ENCODE measurements at regions not wholly inside any gene's neighbourhood (a gene's known extent, or its start where the extent isn't known, plus 50 kb on each side); places are given as distances from the start of the nearest gene placed in this dataset.
"Not testable (repeated sequence)": the region's sequence is repeated elsewhere in the genome, so short reads cannot be mapped to it uniquely, and the experiment has no call there.

DNA sequence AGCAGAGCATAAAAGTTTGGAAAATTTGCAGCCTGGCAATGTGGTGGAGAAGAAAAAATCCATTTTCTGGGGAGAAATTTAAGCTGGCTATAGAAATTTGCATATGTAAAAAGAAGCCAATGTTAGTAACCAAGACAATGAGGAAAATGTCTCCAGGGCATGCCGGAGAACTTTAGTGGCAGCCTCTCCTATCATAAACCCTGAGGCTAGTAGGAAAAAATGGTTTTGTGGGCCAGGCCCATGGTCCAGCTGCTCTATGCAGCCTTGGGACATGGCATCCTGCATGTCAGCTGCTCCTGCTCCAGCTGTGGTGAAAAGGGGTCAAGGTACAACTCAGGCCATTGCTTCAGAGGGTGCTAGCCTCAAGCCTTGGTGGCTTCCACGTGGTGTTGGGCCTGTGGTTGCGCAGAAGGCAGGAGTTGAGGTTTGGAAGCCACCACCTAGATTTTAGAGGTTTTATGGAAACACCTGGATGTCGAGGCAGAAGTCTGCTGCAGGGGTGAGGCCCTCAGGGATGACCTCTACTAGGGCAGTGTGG is 101.8 kb upstream of the SYNCRIP start:
- ChIA-PET POLR2A (no interaction called here), CTCF (no interaction called here)
- Histone ChIP-seq H3K4me3 (ENCODE audit: low read length) (no peak overlapping the region), H3K4me1 (ENCODE audit: insufficient read depth, low read length) (no peaks in the 10 kb centered on the region), H3K27ac (ENCODE audit: low read depth, low read length) (no peak overlapping the region), H3K27me3 (ENCODE audit: insufficient read depth, low read length, poor library complexity, severe bottlenecking) (no peaks in the 10 kb centered on the region), H3K9me3 (ENCODE audit: low read length) (no peaks in the 10 kb centered on the region), H3K36me3 (ENCODE audit: insufficient read depth, low read length) (no peaks in the 10 kb centered on the region)
- Mint-ChIP-seq H3K4me3 (no peak overlapping the region), H3K27ac (no peak overlapping the region), H3K4me1 (no peaks in the 10 kb centered on the region), H3K27me3 (peaks cover 6 to 8% of the 10 kb centered on the region in 2 donors), H3K9me3 (peaks cover 0 to 3% (median 2%) of the 10 kb centered on the region in 5 donors), H3K36me3 (no peaks in the 10 kb centered on the region)
- no peak for DNase-seq

DNA sequence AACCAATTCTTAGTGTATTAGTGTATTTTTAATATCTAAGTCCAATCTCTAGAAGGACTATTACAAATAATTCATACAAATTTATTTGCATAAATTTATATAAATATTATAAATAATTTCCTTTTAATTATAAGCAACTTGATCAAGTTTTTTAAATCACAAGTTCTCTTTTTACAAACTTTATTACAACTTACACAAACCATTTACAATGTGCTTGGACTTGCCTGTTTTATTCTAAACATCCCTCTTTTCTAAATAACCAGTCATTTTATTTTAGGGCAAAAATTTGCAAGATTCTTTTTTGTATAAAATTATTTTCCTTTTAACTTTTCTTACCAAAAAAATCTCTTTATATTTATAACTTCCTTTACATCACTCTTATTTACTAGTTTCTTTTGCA is 83.5 kb upstream of the SYNCRIP start:
- no peaks in the 10 kb centered on the region for H3K4me1 Mint-ChIP-seq
- H3K36me3 ChIP-seq (ENCODE audit: insufficient read depth, low read length): no peaks in the 10 kb centered on the region
- H3K4me3 Mint-ChIP-seq: no peak overlapping the region
- no peaks in the 10 kb centered on the region for H3K27me3 ChIP-seq (ENCODE audit: insufficient read depth, low read length, poor library complexity, severe bottlenecking)
- H3K27ac ChIP-seq (ENCODE audit: low read depth, low read length): no peak overlapping the region
- H3K27ac Mint-ChIP-seq: no peak overlapping the region
- no peaks in the 10 kb centered on the region for H3K36me3 Mint-ChIP-seq
- ChIA-PET CTCF (no interaction called here), POLR2A (no interaction called here)
- no peak overlapping the region for H3K4me3 ChIP-seq (ENCODE audit: low read length)
- no peak for DNase-seq
- no peaks in the 10 kb centered on the region for H3K9me3 ChIP-seq (ENCODE audit: low read length)
- H3K27me3 Mint-ChIP-seq: peaks cover 1 to 12% of the 10 kb centered on the region in 2 donors
- H3K4me1 ChIP-seq (ENCODE audit: insufficient read depth, low read length): no peaks in the 10 kb centered on the region
- H3K9me3 Mint-ChIP-seq: peaks cover 0 to 5% (median 0%) of the 10 kb centered on the region in 5 donors

DNA sequence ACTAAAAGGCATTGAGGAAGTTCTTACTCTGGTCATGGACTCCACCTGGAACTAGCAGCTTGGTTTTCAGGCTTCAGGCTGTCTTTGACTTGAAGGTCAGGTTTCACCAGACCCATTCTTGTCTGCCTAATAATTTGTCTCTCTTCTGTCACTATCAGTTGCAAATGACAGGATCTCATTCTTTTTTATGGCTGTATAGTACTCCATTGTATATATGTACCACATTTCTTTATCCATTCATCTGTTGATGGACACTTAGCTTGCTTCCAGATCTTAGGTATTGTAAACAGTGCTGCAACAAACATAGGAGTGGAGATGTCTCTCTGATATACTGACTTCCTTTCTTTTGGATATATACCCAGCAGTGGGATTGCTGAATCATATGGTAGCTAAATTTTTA is 73.1 kb upstream of the SYNCRIP start:
- ChIA-PET POLR2A (no interaction called here), CTCF (no interaction called here)
- H3K36me3 Mint-ChIP-seq: no peaks in the 10 kb centered on the region
- H3K36me3 ChIP-seq (ENCODE audit: insufficient read depth, low read length): no peaks in the 10 kb centered on the region
- no peak overlapping the region for H3K4me3 Mint-ChIP-seq
- peaks cover 4 to 11% of the 10 kb centered on the region in 2 donors for H3K27me3 Mint-ChIP-seq
- no peaks in the 10 kb centered on the region for H3K9me3 ChIP-seq (ENCODE audit: low read length)
- no peaks in the 10 kb centered on the region for H3K27me3 ChIP-seq (ENCODE audit: insufficient read depth, low read length, poor library complexity, severe bottlenecking)
- no peak overlapping the region for H3K27ac Mint-ChIP-seq
- DNase-seq: no peak
- H3K4me3 ChIP-seq (ENCODE audit: low read length): no peak overlapping the region
- H3K27ac ChIP-seq (ENCODE audit: low read depth, low read length): no peak overlapping the region
- H3K9me3 Mint-ChIP-seq: peaks cover 3 to 9% (median 5%) of the 10 kb centered on the region in 5 donors
- peaks cover 0 to 2% (median 0%) of the 10 kb centered on the region in 3 donors for H3K4me1 Mint-ChIP-seq
- no peaks in the 10 kb centered on the region for H3K4me1 ChIP-seq (ENCODE audit: insufficient read depth, low read length)

DNA sequence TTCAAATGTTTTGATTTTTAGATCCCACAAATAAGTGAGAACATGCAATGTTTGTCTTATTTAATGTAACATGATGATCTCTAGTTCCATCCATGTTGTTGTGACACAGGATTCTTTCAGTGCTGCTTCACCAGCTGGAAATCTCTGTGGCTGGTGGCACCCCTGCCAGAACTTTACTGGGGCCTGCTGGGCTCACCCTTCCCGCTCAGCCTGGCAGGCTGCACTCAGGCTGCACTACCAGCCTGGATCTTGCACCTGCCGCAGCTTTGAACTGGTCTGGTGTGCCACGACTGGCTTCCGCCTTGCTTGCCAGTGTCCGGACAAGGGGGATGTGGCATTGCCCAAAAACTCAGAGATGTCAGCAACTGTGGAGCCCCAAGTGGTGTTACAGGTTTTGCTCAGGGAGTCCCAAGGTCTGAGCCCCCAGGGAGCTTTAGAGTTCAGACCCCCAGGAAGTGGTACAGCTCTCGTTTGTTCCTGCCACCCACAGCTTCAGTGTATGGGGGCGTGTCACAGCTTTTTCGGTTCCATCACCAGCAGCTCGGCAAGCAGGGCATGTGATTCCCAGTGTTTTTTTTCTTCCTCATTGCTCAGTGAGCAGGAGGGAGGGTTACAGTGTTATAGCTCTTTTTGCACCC is 72.3 kb upstream of the SYNCRIP start:
- Mint-ChIP-seq H3K27me3 (peaks cover 4 to 11% of the 10 kb centered on the region in 2 donors), H3K9me3 (peaks cover 3 to 9% (median 5%) of the 10 kb centered on the region in 5 donors), H3K4me3 (no peak overlapping the region), H3K36me3 (peaks cover 0 to 5% (median 0%) of the 10 kb centered on the region in 3 donors), H3K27ac (no peak overlapping the region), H3K4me1 (no peaks in the 10 kb centered on the region)
- no peaks in the 10 kb centered on the region for H3K9me3 ChIP-seq (ENCODE audit: low read length)
- no peak for DNase-seq
- H3K4me3 ChIP-seq (ENCODE audit: low read length): no peak overlapping the region
- CTCF ChIA-PET: no interaction called here
- H3K27me3 ChIP-seq (ENCODE audit: insufficient read depth, low read length, poor library complexity, severe bottlenecking): no peaks in the 10 kb centered on the region
- no peaks in the 10 kb centered on the region for H3K36me3 ChIP-seq (ENCODE audit: insufficient read depth, low read length)
- H3K4me1 ChIP-seq (ENCODE audit: insufficient read depth, low read length): no peaks in the 10 kb centered on the region
- no peak overlapping the region for H3K27ac ChIP-seq (ENCODE audit: low read depth, low read length)
- POLR2A ChIA-PET: no interaction called here

GRCh38 chr6:85712346-85712745 is 69.7 kb upstream of the SYNCRIP start:
- Histone ChIP-seq H3K4me1 (ENCODE audit: insufficient read depth, low read length) (no peaks in the 10 kb centered on the region), H3K4me3 (ENCODE audit: low read length) (no peak overlapping the region), H3K36me3 (ENCODE audit: insufficient read depth, low read length) (no peaks in the 10 kb centered on the region), H3K9me3 (ENCODE audit: low read length) (no peaks in the 10 kb centered on the region), H3K27ac (ENCODE audit: low read depth, low read length) (no peak overlapping the region), H3K27me3 (ENCODE audit: insufficient read depth, low read length, poor library complexity, severe bottlenecking) (no peaks in the 10 kb centered on the region)
- ChIA-PET CTCF (no interaction called here), POLR2A (no interaction called here)
- Mint-ChIP-seq H3K36me3 (peaks cover 0 to 9% (median 0%) of the 10 kb centered on the region in 3 donors), H3K4me1 (no peaks in the 10 kb centered on the region), H3K27ac (no peak overlapping the region), H3K27me3 (peaks cover 4 to 10% of the 10 kb centered on the region in 2 donors), H3K9me3 (peaks cover 3 to 8% (median 7%) of the 10 kb centered on the region in 5 donors), H3K4me3 (no peak overlapping the region)
- no peak for DNase-seq

DNA sequence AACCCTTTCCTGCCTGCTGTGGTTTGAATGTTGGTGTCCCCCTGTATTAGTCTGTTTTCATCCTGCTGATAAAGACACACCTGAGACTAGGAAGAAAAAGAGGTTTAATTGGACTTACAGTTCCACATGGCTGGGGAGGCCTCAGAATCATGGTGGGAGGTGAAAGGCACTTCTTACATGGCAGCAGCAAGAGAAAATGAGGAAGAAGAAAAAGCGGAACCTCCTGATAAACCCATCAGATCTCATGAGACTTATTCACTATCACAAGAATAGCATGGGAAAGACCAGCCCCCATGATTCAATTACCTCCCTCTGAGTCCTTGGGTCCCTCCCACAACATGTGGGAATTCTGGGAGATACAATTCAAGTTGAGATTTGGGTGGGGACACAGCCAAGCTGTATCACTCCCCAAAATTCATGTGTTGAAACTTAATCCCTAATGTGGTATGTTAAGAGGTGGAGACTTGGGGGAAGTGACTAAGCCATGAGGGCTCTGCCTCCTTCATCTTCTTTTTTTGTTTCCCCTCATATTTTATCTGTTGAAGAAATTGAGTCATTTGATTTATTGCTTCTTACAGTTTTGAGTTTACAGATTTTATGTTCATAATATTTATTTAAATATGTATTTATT is 64.9 kb upstream of the SYNCRIP start:
- H3K27ac ChIP-seq (ENCODE audit: low read depth, low read length); H3K27me3 Mint-ChIP-seq; H3K27ac Mint-ChIP-seq; CTCF ChIA-PET; H3K9me3 Mint-ChIP-seq; DNase-seq; H3K36me3 ChIP-seq (ENCODE audit: insufficient read depth, low read length); H3K4me1 ChIP-seq (ENCODE audit: insufficient read depth, low read length); H3K27me3 ChIP-seq (ENCODE audit: insufficient read depth, low read length, poor library complexity, severe bottlenecking); H3K4me1 Mint-ChIP-seq; POLR2A ChIA-PET; H3K9me3 ChIP-seq (ENCODE audit: low read length); H3K36me3 Mint-ChIP-seq; H3K4me3 ChIP-seq (ENCODE audit: low read length): not testable (repeated sequence)
- H3K4me3 Mint-ChIP-seq: peak overlapping the region in 1 of 7 donors; percentile 18

GRCh38 chr6:85706272-85706671 is 63.6 kb upstream of the SYNCRIP start:
- peaks cover 0 to 5% (median 0%) of the 10 kb centered on the region in 5 donors for H3K9me3 Mint-ChIP-seq
- POLR2A ChIA-PET: no interaction called here
- no peak overlapping the region for H3K27ac ChIP-seq (ENCODE audit: low read depth, low read length)
- no peak overlapping the region for H3K4me3 ChIP-seq (ENCODE audit: low read length)
- H3K4me1 Mint-ChIP-seq: no peaks in the 10 kb centered on the region
- no peak for DNase-seq
- no peaks in the 10 kb centered on the region for H3K27me3 ChIP-seq (ENCODE audit: insufficient read depth, low read length, poor library complexity, severe bottlenecking)
- no peak overlapping the region for H3K27ac Mint-ChIP-seq
- H3K36me3 ChIP-seq (ENCODE audit: insufficient read depth, low read length): no peaks in the 10 kb centered on the region
- no peaks in the 10 kb centered on the region for H3K9me3 ChIP-seq (ENCODE audit: low read length)
- H3K36me3 Mint-ChIP-seq: peaks cover 0 to 9% (median 0%) of the 10 kb centered on the region in 3 donors
- CTCF ChIA-PET: no interaction called here
- peaks cover 1 to 3% of the 10 kb centered on the region in 2 donors for H3K27me3 Mint-ChIP-seq
- H3K4me3 Mint-ChIP-seq: no peak overlapping the region
- H3K4me1 ChIP-seq (ENCODE audit: insufficient read depth, low read length): no peaks in the 10 kb centered on the region

GRCh38 chr6:85705220-85705619 is 62.5 kb upstream of the SYNCRIP start:
- no peak for DNase-seq
- H3K27ac ChIP-seq (ENCODE audit: low read depth, low read length): no peak overlapping the region
- no peaks in the 10 kb centered on the region for H3K4me1 Mint-ChIP-seq
- POLR2A ChIA-PET: no interaction called here
- H3K4me1 ChIP-seq (ENCODE audit: insufficient read depth, low read length): no peaks in the 10 kb centered on the region
- H3K9me3 ChIP-seq (ENCODE audit: low read length): no peaks in the 10 kb centered on the region
- H3K4me3 ChIP-seq (ENCODE audit: low read length): no peak overlapping the region
- no peak overlapping the region for H3K27ac Mint-ChIP-seq
- H3K9me3 Mint-ChIP-seq: peaks cover 0 to 3% (median 0%) of the 10 kb centered on the region in 5 donors
- peaks cover 0 to 5% (median 0%) of the 10 kb centered on the region in 3 donors for H3K36me3 Mint-ChIP-seq
- H3K36me3 ChIP-seq (ENCODE audit: insufficient read depth, low read length): no peaks in the 10 kb centered on the region
- CTCF ChIA-PET: no interaction called here
- no peak overlapping the region for H3K4me3 Mint-ChIP-seq
- peaks cover 1 to 4% of the 10 kb centered on the region in 2 donors for H3K27me3 Mint-ChIP-seq
- H3K27me3 ChIP-seq (ENCODE audit: insufficient read depth, low read length, poor library complexity, severe bottlenecking): no peaks in the 10 kb centered on the region
